OCI-LY3 (cell line): ENCODE measurements at regions not wholly inside any gene's neighbourhood (a gene's known extent, or its start where the extent isn't known, plus 50 kb on each side); places are given as distances from the start of the nearest gene placed in this dataset.

Source experiments
- H2AFZ ChIP-seq: fragments of 200-600, 300-600 bp; shearing (Covaris generic); 2 replicates; pipeline ENCODE4 v1.6.0; 2014; ENCODE audit warnings: antibody characterized with exemption, low read depth, low read length
- H3K27ac ChIP-seq: fragments of 200-600, 300-600 bp; sonication (generic); 2 replicates; pipeline ENCODE4 v1.5.1; 2014; ENCODE audit warnings: mild to moderate bottlenecking, low read length, moderate library complexity, mixed read lengths
- H3K27me3 ChIP-seq: fragments of 200-600, 300-600 bp; sonication (generic); 2 replicates; pipeline ENCODE4 v1.6.1; 2014; ENCODE audit warnings: low read depth, low read length, mixed read lengths
- H3K36me3 ChIP-seq: fragments of 200-600, 300-600 bp; sonication (generic); replicated peaks from 2 replicates; pipeline ENCODE3; 2014; ENCODE audit warnings: low read depth, low read length, mixed read lengths
- H3K4me1 ChIP-seq: fragments of 300-600, 200-600 bp; sonication (generic); 2 replicates; pipeline ENCODE4 v1.6.1; 2014; ENCODE audit warnings: low read length, mixed read lengths
- H3K4me2 ChIP-seq: fragments of 200-600, 300-600 bp; sonication (generic); 2 replicates; pipeline ENCODE4 v1.6.1; 2014; ENCODE audit warnings: low read length, mixed read lengths
- H3K4me3 ChIP-seq: fragments of 300-600, 200-600 bp; sonication (generic); 2 replicates; pipeline ENCODE4 v1.5.1; 2014; ENCODE audit warnings: antibody characterized with exemption, mild to moderate bottlenecking, low read length, moderate library complexity
- H3K79me2 ChIP-seq: fragments of 300-600, 200-600 bp; shearing (Covaris generic); 2 replicates; pipeline ENCODE4 v1.6.1; 2014; ENCODE audit warnings: mild to moderate bottlenecking, low read length, mixed read lengths
- H3K9ac ChIP-seq: fragments of 300-600, 200-600 bp; shearing (Covaris generic); 2 replicates; pipeline ENCODE4 v1.6.0; 2014; ENCODE audit warnings: mild to moderate bottlenecking, low read length, moderate library complexity
- H3K9me3 ChIP-seq: fragments of 200-600, 300-600 bp; shearing (Covaris generic); 2 replicates; pipeline ENCODE4 v1.6.1; 2014; ENCODE audit warnings: low read length, mixed read lengths; ENCODE audit not compliant: insufficient read depth
- H4K20me1 ChIP-seq: fragments of 200-600, 300-600 bp; sonication (generic); 2 replicates; pipeline ENCODE4 v1.6.1; 2016; ENCODE audit warnings: low read length, mixed read lengths; ENCODE audit not compliant: insufficient read depth
- EZH2phosphoT487 ChIP-seq: fragments of 200-600 bp; shearing (Covaris generic); IDR thresholded peaks from 2 replicates; pipeline ENCODE4 v1.6.1; 2018; ENCODE audit warnings: antibody characterized with exemption, mixed run types, low read depth
- TF ChIP-seq, protein P1 (sequence below): fragments of 200-600, 300-600 bp; sonication (generic); IDR thresholded peaks from 2 replicates; pipeline ENCODE4 v1.5.1; 2014; ENCODE audit warnings: antibody characterized with exemption, low read length, low read depth

DNA sequence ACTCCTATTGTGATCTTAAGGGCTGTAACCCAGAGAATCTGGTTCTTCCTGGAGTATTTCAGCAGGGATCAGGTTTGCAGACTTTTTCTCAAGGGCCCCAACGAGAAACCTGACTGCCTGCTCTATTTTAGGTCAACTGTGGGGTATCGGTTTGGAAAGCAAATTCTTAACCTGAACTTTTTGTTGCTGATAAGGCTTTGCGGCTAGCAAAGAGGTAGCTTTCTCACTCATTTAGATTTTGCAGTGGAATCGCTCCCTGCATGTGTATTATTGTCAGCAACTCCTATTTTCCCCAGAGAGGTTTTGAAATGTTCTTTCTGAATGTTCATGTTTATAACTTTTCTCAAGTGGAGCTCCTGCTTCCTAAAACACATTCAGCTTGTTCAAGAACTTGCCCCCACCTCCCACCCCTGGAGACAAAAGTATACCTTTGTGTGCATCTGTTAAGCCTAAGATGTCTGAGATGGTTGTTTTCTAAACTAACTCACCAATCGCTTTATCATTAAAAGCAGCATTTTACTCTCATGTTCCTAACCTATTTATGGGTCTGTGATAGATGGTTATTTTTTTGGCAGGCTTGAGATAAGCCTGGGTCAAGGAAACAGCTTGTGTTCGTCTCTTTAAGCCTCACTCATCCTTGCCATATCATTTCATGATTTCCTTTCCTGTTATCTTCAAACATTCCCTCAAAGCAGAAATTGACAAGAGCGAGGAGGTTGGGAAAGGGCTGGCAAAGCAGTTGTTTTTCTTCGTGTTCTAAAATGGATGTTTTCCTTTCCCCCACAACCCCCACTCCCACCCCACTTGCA, 129.8 kb downstream of the BAMBI start:
- H3K9ac ChIP-seq: no peak overlapping the region
- no peak overlapping the region for H3K4me2 ChIP-seq
- H3K4me1 ChIP-seq: peaks cover 8% of the 10 kb centered on the region; the same call in 1 of the 2 replicates

DNA sequence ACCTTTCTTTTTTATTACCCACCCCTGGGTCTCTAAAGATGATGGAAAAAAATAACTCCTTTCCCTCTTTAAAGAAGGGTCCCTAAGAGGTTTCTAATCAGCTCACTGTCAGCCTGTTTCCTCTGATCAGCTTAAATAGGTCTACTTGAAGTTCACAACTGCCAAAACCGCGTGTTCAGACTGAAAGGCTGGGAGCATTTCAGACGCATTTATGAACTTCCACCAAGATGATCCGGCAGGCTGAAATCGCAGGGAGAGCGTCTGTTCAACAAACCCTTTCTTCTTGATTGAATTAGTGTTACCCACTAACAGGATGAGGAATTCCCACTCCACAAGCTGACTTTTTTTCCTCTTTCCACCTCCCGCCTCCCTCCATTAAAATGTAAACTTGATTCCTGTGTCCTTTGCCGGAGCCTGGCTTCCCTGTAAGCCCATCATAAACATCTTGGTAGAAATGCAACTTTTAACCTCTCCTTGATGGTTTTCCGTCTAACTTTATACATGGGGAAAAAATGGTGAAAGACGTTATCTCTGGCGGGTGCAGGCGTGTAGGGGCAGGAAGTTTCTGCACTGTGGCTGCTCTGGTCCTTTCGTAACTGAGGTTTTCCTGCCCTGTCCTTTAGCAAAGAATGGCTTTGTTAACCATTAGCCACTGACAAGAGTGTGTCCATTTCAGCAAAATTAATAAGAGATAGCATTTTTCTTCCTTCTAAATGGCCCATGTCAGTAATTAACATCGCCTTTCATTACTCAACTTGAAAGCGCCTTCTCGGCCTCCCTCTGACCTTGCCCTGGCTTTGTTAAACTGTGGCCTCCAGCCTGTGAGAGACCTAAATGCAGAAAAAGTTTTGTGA, 130.7 kb downstream of the BAMBI start:
- H3K79me2 ChIP-seq: no peaks in the 10 kb centered on the region
- H3K4me3 ChIP-seq: no peak overlapping the region
- no peak for TF ChIP-seq EZH2phosphoT487
- TF ChIP-seq, protein P1, sequence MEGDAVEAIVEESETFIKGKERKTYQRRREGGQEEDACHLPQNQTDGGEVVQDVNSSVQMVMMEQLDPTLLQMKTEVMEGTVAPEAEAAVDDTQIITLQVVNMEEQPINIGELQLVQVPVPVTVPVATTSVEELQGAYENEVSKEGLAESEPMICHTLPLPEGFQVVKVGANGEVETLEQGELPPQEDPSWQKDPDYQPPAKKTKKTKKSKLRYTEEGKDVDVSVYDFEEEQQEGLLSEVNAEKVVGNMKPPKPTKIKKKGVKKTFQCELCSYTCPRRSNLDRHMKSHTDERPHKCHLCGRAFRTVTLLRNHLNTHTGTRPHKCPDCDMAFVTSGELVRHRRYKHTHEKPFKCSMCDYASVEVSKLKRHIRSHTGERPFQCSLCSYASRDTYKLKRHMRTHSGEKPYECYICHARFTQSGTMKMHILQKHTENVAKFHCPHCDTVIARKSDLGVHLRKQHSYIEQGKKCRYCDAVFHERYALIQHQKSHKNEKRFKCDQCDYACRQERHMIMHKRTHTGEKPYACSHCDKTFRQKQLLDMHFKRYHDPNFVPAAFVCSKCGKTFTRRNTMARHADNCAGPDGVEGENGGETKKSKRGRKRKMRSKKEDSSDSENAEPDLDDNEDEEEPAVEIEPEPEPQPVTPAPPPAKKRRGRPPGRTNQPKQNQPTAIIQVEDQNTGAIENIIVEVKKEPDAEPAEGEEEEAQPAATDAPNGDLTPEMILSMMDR: no peak
- peaks cover 3% of the 10 kb centered on the region for H3K27me3 ChIP-seq
- no peaks in the 10 kb centered on the region for H3K36me3 ChIP-seq
- peak overlapping the region; percentile 58 for H3K4me2 ChIP-seq
- no peaks in the 10 kb centered on the region for H4K20me1 ChIP-seq
- H3K9me3 ChIP-seq: no peaks in the 10 kb centered on the region
- no peak overlapping the region for H2AFZ ChIP-seq
- H3K9ac ChIP-seq: no peak overlapping the region
- no peak overlapping the region for H3K27ac ChIP-seq
- H3K4me1 ChIP-seq: peaks cover 8% of the 10 kb centered on the region; the same call in 1 of the 2 replicates

More for the DNA sequence above, 129.8 kb downstream of the BAMBI start:
- Histone ChIP-seq H3K27ac (no peak overlapping the region), H3K79me2 (no peaks in the 10 kb centered on the region), H2AFZ (no peak overlapping the region), H3K36me3 (no peaks in the 10 kb centered on the region), H3K9me3 (no peaks in the 10 kb centered on the region), H3K27me3 (peaks cover 3% of the 10 kb centered on the region), H3K4me3 (no peak overlapping the region), H4K20me1 (no peaks in the 10 kb centered on the region)
- TF ChIP-seq, protein P1: no peak
- no peak for TF ChIP-seq EZH2phosphoT487

DNA sequence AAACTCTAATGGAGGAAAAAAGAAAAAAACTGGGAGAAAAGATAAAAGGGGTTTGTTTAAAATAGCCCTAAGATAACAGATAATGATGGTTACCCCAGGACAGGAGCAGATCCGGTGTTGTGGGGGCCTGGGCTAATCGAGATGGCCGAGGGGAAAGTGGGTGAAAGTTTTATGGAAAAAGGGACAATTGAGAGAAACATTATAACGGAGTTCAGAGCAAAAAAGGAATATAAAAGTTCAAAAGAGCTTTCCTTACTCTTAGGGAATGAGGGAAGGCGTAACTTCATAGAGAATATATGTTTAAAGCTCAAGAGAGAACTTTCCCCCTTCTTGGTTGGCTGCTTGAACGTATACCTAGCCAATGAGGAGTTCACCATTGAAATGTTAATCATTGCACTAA, 131.4 kb downstream of the BAMBI start:
- Histone ChIP-seq H3K9ac (no peak overlapping the region), H3K4me2 (no peak overlapping the region), H3K4me1 (peaks cover 8% of the 10 kb centered on the region; the same call in 1 of the 2 replicates), H3K36me3 (no peaks in the 10 kb centered on the region), H3K27me3 (peaks cover 3% of the 10 kb centered on the region), H3K4me3 (no peak overlapping the region), H4K20me1 (no peaks in the 10 kb centered on the region), H2AFZ (no peak overlapping the region), H3K27ac (no peak overlapping the region), H3K79me2 (no peaks in the 10 kb centered on the region), H3K9me3 (no peaks in the 10 kb centered on the region)
- TF ChIP-seq, protein P1: no peak
- TF ChIP-seq EZH2phosphoT487: no peak
